ENCODE measurements at regions not wholly inside any gene's neighbourhood (a gene's known extent, or its start where the extent isn't known, plus 50 kb on each side); places are given as distances from the start of the nearest gene placed in this dataset.

GRCh38 chr10:111990734-111991133 lies 192.8 kb downstream of the GPAM start:
- DNase-seq (ENCODE audit: low spot score): no peak

GRCh38 chr10:111993321-111993720 lies 190.2 kb downstream of the GPAM start:
- DNase-seq (ENCODE audit: low spot score): no peak

GRCh38 chr10:111993872-111994426 lies 189.6 kb downstream of the GPAM start:
- no peak for DNase-seq (ENCODE audit: low spot score)

GRCh38 chr10:111996103-111996502 lies 187.5 kb downstream of the GPAM start:
- no peak for DNase-seq (ENCODE audit: low spot score)

GRCh38 chr10:111998728-111999127 lies 184.8 kb downstream of the GPAM start:
- DNase-seq (ENCODE audit: low spot score): no peak

- no peak for DNase-seq (ENCODE audit: low spot score)
Observed at GRCh38 chr10:111999205-111999914, 184.2 kb downstream of the GPAM start.

- no peak for DNase-seq (ENCODE audit: low spot score)
Observed at GRCh38 chr10:111999915-112000302, 183.7 kb downstream of the GPAM start.

GRCh38 chr10:112000466-112000865 lies 183.1 kb downstream of the GPAM start:
- no peak for DNase-seq (ENCODE audit: low spot score)

GRCh38 chr10:112002206-112002605 lies 181.4 kb downstream of the GPAM start:
- no peak for DNase-seq (ENCODE audit: low spot score)

GRCh38 chr10:112004075-112004474 lies 179.5 kb downstream of the GPAM start:
- DNase-seq (ENCODE audit: low spot score): no peak

GRCh38 chr10:112005044-112005443 lies 178.5 kb downstream of the GPAM start:
- DNase-seq (ENCODE audit: low spot score): no peak

- DNase-seq (ENCODE audit: low spot score): no peak
Observed at GRCh38 chr10:112006407-112006806, 177.2 kb downstream of the GPAM start.

- DNase-seq (ENCODE audit: low spot score): no peak
Observed at GRCh38 chr10:112006831-112007230, 176.7 kb downstream of the GPAM start.

GRCh38 chr10:112022196-112022595 lies 161.4 kb downstream of the GPAM start:
- DNase-seq (ENCODE audit: low spot score): no peak

- DNase-seq (ENCODE audit: low spot score): no peak
Observed at GRCh38 chr10:112024079-112024478, 159.5 kb downstream of the GPAM start.

GRCh38 chr10:112025228-112025627 lies 158.3 kb downstream of the GPAM start:
- DNase-seq (ENCODE audit: low spot score): no peak

GRCh38 chr10:112026438-112026837 lies 157.1 kb downstream of the GPAM start:
- DNase-seq (ENCODE audit: low spot score): no peak

GRCh38 chr10:112027731-112028280 lies 155.8 kb downstream of the GPAM start:
- no peak for DNase-seq (ENCODE audit: low spot score)

GRCh38 chr10:112030431-112030830 lies 153.1 kb downstream of the GPAM start:
- DNase-seq (ENCODE audit: low spot score): no peak

- DNase-seq (ENCODE audit: low spot score): no peak
Observed at GRCh38 chr10:112039823-112040222, 143.7 kb downstream of the GPAM start.

GRCh38 chr10:112040696-112041095 lies 142.9 kb downstream of the GPAM start:
- DNase-seq (ENCODE audit: low spot score): no peak

GRCh38 chr10:112045938-112046337 lies 137.6 kb downstream of the GPAM start:
- no peak for DNase-seq (ENCODE audit: low spot score)

- DNase-seq (ENCODE audit: low spot score): no peak
Observed at GRCh38 chr10:112047674-112048073, 135.9 kb downstream of the GPAM start.

GRCh38 chr10:112052166-112052565 lies 131.4 kb downstream of the GPAM start:
- DNase-seq (ENCODE audit: low spot score): no peak

Data from activated CD4-positive, alpha-beta T cell treated with anti-CD3 and anti-CD28 coated beads, Interleukin-2, Interleukin-4, amounts not matched to agents 100 ng/mL and 50 ng/mL, durations not matched to agents 16 hours and 8 hours (primary cell).